ENCODE measurements at regions not wholly inside any gene's neighbourhood (a gene's known extent, or its start where the extent isn't known, plus 50 kb on each side); places are given as distances from the start of the nearest gene placed in this dataset.

GRCh38 chr9:102714184-102714583 lies 280.9 kb upstream of the CYLC2 start:
- TF ChIP-seq POLR2A (IDR thresholded peaks at IDR 0.05; ENCODE audit: control extremely low read depth in 1 of 2, low read depth in 2 of 2, low read length in 2 of 2), result no peak
- no peak for TF ChIP-seq EP300 (IDR thresholded peaks at IDR 0.05; ENCODE audit: borderline replicate concordance in 1 of 2, low read depth in 2 of 2, low read length in 2 of 2)
- TF ChIP-seq CTCF (IDR thresholded peaks at IDR 0.05; ENCODE audit: control extremely low read depth in 1 of 3, insufficient read depth in 1 of 3, low read depth in 1 of 3, low read length in 3 of 3), result no peak
- TF ChIP-seq NANOG (IDR thresholded peaks at IDR 0.05; ENCODE audit: insufficient read depth, low read depth, low read length, poor library complexity, severe bottlenecking), result no peak
- TF ChIP-seq EZH2 (IDR thresholded peaks at IDR 0.05; ENCODE audit: low read depth, low read length, severe bottlenecking), result no peak

All from H1 (cell line).